Kidney epithelial cell (primary cell): ENCODE measurements at regions not wholly inside any gene's neighbourhood (a gene's known extent, or its start where the extent isn't known, plus 50 kb on each side); places are given as distances from the start of the nearest gene placed in this dataset.

Experiments
- DNase-seq: peaks from one replicate; pipeline ENCODE4 v3.0.0-alpha.2; 2010; ENCODE audit warnings: low read depth
- H3K27me3 ChIP-seq: 2 replicates; pipeline ENCODE4 v1.6.0; 2011; ENCODE audit warnings: low read length; ENCODE audit not compliant: control insufficient read depth, insufficient read depth
- H3K36me3 ChIP-seq: 2 replicates; pipeline ENCODE4 v1.5.1; 2011; ENCODE audit warnings: low read length; ENCODE audit not compliant: control insufficient read depth, insufficient read depth
- H3K4me3 ChIP-seq: 2 replicates; pipeline ENCODE4 v1.5.1; 2011; ENCODE audit warnings: low read depth, mild to moderate bottlenecking, control low read depth, low read length
- CTCF ChIP-seq: IDR thresholded peaks from 2 replicates; pipeline ENCODE4 v1.5.1; 2011; ENCODE audit warnings: mild to moderate bottlenecking, moderate library complexity, low read length, control low read depth, inconsistent platforms; ENCODE audit not compliant: insufficient read depth, poor library complexity, severe bottlenecking

- TF ChIP-seq CTCF, result no peak
- Histone ChIP-seq H3K4me3 (no peak overlapping the region), H3K36me3 (no peaks in the 10 kb centered on the region), H3K27me3 (peaks cover 29% of the 10 kb centered on the region)
- DNase-seq, result no peak
Observed at GRCh38 chr5:176175101-176175852, 62.9 kb upstream of the SIMC1 start.

DNA sequence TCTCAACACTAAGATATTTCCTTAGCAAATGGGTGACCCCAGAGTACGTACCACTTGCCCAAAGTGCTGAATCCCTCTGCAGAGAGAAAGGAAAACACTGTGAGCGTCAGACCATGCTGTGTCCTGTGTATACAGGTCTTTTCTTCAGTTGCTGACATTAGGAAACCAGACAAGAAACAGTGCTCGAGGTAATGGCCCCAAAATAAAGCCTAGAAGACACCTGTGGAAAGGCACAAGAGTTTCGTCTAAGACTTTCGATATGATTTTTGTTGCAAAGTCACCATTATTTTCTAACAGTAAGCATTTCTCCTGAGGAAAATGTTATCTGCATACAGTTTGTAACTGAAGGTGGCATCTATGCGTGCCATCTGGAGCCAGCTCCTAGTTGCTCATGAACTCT is 62.0 kb upstream of the SIMC1 start:
- H3K27me3 ChIP-seq, result peaks cover 29% of the 10 kb centered on the region
- no peak for TF ChIP-seq CTCF
- DNase-seq, result no peak
- no peaks in the 10 kb centered on the region for H3K36me3 ChIP-seq
- no peak overlapping the region for H3K4me3 ChIP-seq

- no peak overlapping the region for H3K4me3 ChIP-seq
- no peak for DNase-seq
- TF ChIP-seq CTCF, result no peak
- H3K36me3 ChIP-seq, result no peaks in the 10 kb centered on the region
- peaks cover 29% of the 10 kb centered on the region for H3K27me3 ChIP-seq
Observed at GRCh38 chr5:176178789-176179188, 59.4 kb upstream of the SIMC1 start.

DNA sequence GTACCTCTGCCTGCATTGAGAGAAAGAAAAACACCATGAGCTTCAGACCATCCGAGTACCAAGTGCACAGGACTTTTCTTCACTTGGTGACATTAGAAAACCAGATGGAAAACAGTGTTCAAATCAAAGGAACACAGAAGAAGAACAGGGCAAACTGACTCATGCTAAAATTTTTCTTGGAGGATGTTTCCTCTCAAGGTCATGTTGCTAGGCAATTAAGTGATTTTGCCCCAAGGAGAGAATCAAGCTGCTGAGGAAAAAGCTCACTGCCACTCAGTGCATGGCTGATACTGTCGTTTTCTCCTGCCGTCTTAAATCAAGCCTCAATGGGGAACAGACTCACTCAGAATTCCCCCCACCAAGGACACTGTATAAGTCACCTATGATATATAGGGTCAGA is 57.9 kb upstream of the SIMC1 start:
- Histone ChIP-seq H3K27me3 (peaks cover 19% of the 10 kb centered on the region), H3K4me3 (no peak overlapping the region), H3K36me3 (no peaks in the 10 kb centered on the region)
- DNase-seq, result no peak
- TF ChIP-seq CTCF, result no peak

DNA sequence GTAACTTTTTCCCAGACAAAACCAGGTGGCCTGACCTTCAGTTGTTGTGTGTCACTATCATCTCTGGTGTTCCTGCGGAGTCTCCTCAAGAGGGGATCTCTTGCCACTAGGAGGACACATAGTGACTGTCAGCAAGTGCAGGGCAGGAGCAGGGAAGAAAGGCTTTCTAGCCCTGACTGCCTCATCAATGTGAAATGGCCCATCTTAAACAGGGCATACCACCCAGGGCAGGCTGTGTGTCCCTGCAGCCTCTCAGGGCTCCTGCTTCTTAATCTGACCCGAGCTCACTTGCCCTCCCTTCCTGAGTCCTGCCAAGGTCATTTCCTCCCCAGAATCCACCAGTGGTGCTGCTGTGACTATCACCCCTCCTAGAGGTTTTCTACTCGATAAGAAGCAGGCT is 57.4 kb upstream of the SIMC1 start:
- Histone ChIP-seq H3K4me3 (no peak overlapping the region), H3K27me3 (peaks cover 18% of the 10 kb centered on the region), H3K36me3 (no peaks in the 10 kb centered on the region)
- no peak for DNase-seq
- TF ChIP-seq CTCF, result no peak

DNA sequence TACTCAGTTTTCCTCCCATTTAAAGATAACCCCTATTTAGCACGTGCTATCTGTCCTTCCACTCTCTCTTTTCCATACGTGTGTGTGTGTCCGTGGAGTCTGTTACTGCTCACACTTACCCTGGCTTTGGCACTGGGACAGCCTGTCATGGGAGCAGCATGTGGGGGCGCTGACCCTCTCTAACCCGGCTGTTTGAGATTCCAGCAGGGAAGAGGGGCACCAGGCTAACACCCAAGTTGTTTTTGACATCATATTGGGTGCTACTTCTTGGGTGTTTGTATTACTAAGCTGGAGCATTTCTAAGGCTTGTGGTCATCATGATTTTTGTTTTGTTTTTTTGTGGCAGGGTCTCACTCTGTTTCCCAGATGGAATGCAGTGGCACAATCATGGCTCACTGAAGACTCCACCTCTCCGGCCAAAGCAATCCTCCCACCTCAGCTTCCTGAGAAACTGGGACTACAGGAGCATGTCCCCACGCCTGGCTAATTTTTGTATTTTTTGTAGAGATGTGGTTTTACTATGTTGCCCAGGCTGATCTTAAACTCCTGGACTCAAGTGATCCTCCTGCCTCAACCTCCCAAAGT is 56.9 kb upstream of the SIMC1 start:
- TF ChIP-seq CTCF, result no peak
- no peak overlapping the region for H3K4me3 ChIP-seq
- H3K27me3 ChIP-seq, result peaks cover 15% of the 10 kb centered on the region
- DNase-seq, result peak; percentile 86
- no peaks in the 10 kb centered on the region for H3K36me3 ChIP-seq
